ENCODE measurements at regions not wholly inside any gene's neighbourhood (a gene's known extent, or its start where the extent isn't known, plus 50 kb on each side); places are given as distances from the start of the nearest gene placed in this dataset.

- Mint-ChIP-seq H3K27ac (ENCODE audit: unreplicated experiment) (no peak overlapping the region), H3K9me3 (ENCODE audit: unreplicated experiment) (peaks cover 25% of the 10 kb centered on the region), H3K4me1 (ENCODE audit: unreplicated experiment) (peaks cover 5% of the 10 kb centered on the region), H3K27me3 (ENCODE audit: unreplicated experiment) (no peaks in the 10 kb centered on the region), H3K36me3 (ENCODE audit: unreplicated experiment) (no peaks in the 10 kb centered on the region), H3K4me3 (ENCODE audit: unreplicated experiment) (no peak overlapping the region)
- TF ChIP-seq, protein P1, sequence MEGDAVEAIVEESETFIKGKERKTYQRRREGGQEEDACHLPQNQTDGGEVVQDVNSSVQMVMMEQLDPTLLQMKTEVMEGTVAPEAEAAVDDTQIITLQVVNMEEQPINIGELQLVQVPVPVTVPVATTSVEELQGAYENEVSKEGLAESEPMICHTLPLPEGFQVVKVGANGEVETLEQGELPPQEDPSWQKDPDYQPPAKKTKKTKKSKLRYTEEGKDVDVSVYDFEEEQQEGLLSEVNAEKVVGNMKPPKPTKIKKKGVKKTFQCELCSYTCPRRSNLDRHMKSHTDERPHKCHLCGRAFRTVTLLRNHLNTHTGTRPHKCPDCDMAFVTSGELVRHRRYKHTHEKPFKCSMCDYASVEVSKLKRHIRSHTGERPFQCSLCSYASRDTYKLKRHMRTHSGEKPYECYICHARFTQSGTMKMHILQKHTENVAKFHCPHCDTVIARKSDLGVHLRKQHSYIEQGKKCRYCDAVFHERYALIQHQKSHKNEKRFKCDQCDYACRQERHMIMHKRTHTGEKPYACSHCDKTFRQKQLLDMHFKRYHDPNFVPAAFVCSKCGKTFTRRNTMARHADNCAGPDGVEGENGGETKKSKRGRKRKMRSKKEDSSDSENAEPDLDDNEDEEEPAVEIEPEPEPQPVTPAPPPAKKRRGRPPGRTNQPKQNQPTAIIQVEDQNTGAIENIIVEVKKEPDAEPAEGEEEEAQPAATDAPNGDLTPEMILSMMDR (IDR thresholded peaks at IDR 0.05): no peak
- DNase-seq (ENCODE audit: extremely low spot score, unreplicated experiment): no peak
Observed at GRCh38 chr7:145263886-145264285, 428.0 kb upstream of the TPK1 start.

- Mint-ChIP-seq H3K27me3 (ENCODE audit: unreplicated experiment) (peaks cover 2% of the 10 kb centered on the region), H3K27ac (ENCODE audit: unreplicated experiment) (no peak overlapping the region), H3K36me3 (ENCODE audit: unreplicated experiment) (no peaks in the 10 kb centered on the region), H3K4me1 (ENCODE audit: unreplicated experiment) (no peaks in the 10 kb centered on the region), H3K9me3 (ENCODE audit: unreplicated experiment) (peaks cover 12% of the 10 kb centered on the region), H3K4me3 (ENCODE audit: unreplicated experiment) (no peak overlapping the region)
- TF ChIP-seq, protein P1 (IDR thresholded peaks at IDR 0.05): no peak
- DNase-seq (ENCODE audit: extremely low spot score, unreplicated experiment): no peak
Observed at GRCh38 chr7:145252031-145252430, 416.2 kb upstream of the TPK1 start.

DNA sequence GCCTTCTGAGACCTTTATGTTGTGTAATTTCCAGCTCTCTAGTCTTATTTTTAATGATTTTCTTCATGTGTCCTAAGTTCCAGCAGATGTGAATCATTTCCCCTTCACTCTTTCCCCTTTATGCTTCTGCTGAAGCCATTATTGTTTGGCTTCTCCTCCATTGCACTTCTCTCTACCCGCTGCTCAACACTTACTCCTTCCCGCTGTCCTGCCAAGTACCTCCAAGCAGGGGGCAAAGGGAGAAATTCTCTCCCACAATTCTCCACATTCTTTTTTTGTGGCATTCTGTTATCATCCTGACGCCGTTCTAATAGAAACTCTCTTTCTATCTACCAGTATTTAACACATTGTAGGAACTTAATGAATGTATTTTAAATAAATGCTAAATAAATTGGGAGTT, 388.9 kb upstream of the TPK1 start:
- no peak for DNase-seq (ENCODE audit: extremely low spot score, unreplicated experiment)
- peaks cover 23% of the 10 kb centered on the region for H3K9me3 Mint-ChIP-seq (ENCODE audit: unreplicated experiment)
- H3K4me1 Mint-ChIP-seq (ENCODE audit: unreplicated experiment): no peaks in the 10 kb centered on the region
- TF ChIP-seq, protein P1 (IDR thresholded peaks at IDR 0.05): no peak
- H3K36me3 Mint-ChIP-seq (ENCODE audit: unreplicated experiment): no peaks in the 10 kb centered on the region
- no peak overlapping the region for H3K27ac Mint-ChIP-seq (ENCODE audit: unreplicated experiment)
- no peaks in the 10 kb centered on the region for H3K27me3 Mint-ChIP-seq (ENCODE audit: unreplicated experiment)
- no peak overlapping the region for H3K4me3 Mint-ChIP-seq (ENCODE audit: unreplicated experiment)

DNA sequence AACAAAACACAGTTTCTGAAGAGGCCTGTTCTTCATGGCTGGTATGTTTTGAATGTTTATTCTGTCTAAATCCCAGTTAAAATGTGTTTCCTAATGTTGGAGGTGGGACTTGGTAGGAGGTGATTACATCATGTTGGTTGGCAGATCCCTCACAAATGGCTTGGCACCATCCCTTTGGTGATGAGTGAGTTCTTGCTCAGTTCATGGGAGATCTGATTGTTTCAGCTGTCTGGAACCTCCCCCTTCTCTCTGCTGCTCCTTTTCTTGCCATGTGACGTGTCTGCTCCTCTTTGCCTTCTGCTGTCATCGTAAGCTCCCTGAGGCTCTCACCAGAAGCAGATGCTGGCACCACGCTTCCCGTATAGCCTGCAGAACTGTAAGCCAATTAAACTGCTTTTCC, 383.6 kb upstream of the TPK1 start:
- Mint-ChIP-seq H3K27ac (ENCODE audit: unreplicated experiment) (no peak overlapping the region), H3K9me3 (ENCODE audit: unreplicated experiment) (peaks cover 39% of the 10 kb centered on the region), H3K4me1 (ENCODE audit: unreplicated experiment) (peaks cover 4% of the 10 kb centered on the region), H3K27me3 (ENCODE audit: unreplicated experiment) (no peaks in the 10 kb centered on the region), H3K36me3 (ENCODE audit: unreplicated experiment) (no peaks in the 10 kb centered on the region), H3K4me3 (ENCODE audit: unreplicated experiment) (no peak overlapping the region)
- TF ChIP-seq, protein P1 (IDR thresholded peaks at IDR 0.05): no peak
- DNase-seq (ENCODE audit: extremely low spot score, unreplicated experiment): no peak

GRCh38 chr7:145216866-145217265, 381.0 kb upstream of the TPK1 start:
- TF ChIP-seq, protein P1 (IDR thresholded peaks at IDR 0.05): no peak
- Mint-ChIP-seq H3K36me3 (ENCODE audit: unreplicated experiment) (no peaks in the 10 kb centered on the region), H3K27me3 (ENCODE audit: unreplicated experiment) (no peaks in the 10 kb centered on the region), H3K4me3 (ENCODE audit: unreplicated experiment) (no peak overlapping the region), H3K4me1 (ENCODE audit: unreplicated experiment) (peaks cover 4% of the 10 kb centered on the region), H3K27ac (ENCODE audit: unreplicated experiment) (no peak overlapping the region), H3K9me3 (ENCODE audit: unreplicated experiment) (peaks cover 29% of the 10 kb centered on the region)
- DNase-seq (ENCODE audit: extremely low spot score, unreplicated experiment): no peak

Measured in osteocyte (in vitro differentiated cells).